Coronary artery (tissue), 2 donors: ENCODE measurements at regions not wholly inside any gene's neighbourhood (a gene's known extent, or its start where the extent isn't known, plus 50 kb on each side); places are given as distances from the start of the nearest gene placed in this dataset.

Experiments used
- DNase-seq: peaks from one replicate; pipeline ENCODE4 v3.0.0-alpha.2; 2017; ENCODE audit warnings: low spot score
- H3K27ac ChIP-seq, 2 donors: fragments of 200-600 bp; sonication (generic); one replicate each; pipeline ENCODE4 v1.5.1; 2016 to 2019
- H3K4me3 ChIP-seq: fragments of 200-600 bp; sonication (generic); 2 replicates; pipeline ENCODE4 v1.5.1; 2016; ENCODE audit warnings: mild to moderate bottlenecking, moderate library complexity
- TF ChIP-seq, protein P1 (sequence below): fragments of 200-600 bp; sonication (generic); IDR thresholded peaks from one replicate; pipeline ENCODE4 v1.5.1; 2019; ENCODE audit warnings: antibody characterized with exemption

DNA sequence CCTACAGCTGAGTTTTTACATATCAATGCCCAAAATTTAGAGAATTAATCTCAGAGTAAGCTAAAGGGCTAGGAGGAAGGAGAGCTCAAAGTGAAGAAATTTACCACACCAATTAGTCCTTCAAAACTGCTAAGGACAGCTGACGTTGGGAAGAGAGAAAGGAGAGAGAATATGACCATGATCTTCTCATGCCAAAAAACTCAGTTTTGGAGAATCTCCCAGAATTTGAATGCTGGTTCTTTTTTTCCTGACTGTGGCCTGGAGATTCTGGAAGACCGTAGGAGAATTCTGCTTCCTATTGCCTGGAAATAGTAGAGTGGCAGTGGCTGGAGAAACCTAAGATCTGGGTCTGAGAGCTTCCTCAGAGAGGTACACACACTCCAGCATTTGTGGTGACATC lies 834.4 kb upstream of the SLIT2 start:
- DNase-seq: no peak
- TF ChIP-seq, protein P1, sequence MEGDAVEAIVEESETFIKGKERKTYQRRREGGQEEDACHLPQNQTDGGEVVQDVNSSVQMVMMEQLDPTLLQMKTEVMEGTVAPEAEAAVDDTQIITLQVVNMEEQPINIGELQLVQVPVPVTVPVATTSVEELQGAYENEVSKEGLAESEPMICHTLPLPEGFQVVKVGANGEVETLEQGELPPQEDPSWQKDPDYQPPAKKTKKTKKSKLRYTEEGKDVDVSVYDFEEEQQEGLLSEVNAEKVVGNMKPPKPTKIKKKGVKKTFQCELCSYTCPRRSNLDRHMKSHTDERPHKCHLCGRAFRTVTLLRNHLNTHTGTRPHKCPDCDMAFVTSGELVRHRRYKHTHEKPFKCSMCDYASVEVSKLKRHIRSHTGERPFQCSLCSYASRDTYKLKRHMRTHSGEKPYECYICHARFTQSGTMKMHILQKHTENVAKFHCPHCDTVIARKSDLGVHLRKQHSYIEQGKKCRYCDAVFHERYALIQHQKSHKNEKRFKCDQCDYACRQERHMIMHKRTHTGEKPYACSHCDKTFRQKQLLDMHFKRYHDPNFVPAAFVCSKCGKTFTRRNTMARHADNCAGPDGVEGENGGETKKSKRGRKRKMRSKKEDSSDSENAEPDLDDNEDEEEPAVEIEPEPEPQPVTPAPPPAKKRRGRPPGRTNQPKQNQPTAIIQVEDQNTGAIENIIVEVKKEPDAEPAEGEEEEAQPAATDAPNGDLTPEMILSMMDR: no peak
- Histone ChIP-seq H3K4me3 (no peak overlapping the region), H3K27ac (no peak overlapping the region)

DNA sequence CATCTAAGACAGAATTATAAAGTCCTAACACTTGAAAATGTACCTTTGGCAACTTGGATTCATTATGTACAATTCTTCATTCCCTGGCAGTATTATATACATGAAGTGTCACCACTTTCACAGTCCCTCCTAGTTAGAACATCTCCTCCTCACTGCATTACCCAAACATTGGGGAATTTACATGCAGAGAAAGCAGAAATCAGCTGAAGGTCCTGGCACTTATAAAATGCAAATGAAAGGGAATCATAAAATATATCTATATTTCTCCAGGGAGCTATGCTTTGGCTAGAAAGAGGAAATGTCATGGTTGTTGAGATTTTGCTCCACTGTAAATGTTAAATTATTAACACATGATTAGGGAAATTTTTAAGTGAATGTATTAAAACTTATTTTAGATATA lies 835.6 kb upstream of the SLIT2 start:
- Histone ChIP-seq H3K4me3 (no peak overlapping the region), H3K27ac (no peak overlapping the region)
- TF ChIP-seq, protein P1: no peak
- no peak for DNase-seq

DNA sequence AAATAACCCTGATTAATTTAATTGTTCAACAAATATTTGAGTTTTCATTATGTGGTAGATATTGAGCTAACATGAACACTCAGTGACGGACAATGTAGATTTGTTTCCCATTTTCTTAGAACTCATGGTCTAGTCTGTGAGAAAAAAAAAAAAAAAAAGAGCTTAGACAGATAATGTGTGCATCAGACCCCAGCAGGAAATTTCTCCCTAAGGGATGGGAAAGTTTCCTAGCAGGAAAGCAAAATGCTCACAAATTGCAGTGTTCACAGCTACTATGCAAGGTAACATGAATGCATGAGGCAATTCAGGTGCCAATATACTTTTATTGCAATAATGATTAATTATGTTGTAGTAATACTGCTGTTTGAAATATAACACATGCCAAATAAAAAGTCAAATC lies 843.2 kb upstream of the SLIT2 start:
- no peak overlapping the region for H3K4me3 ChIP-seq
- no peak for DNase-seq
- no peak overlapping the region for H3K27ac ChIP-seq
- TF ChIP-seq, protein P1: no peak

DNA sequence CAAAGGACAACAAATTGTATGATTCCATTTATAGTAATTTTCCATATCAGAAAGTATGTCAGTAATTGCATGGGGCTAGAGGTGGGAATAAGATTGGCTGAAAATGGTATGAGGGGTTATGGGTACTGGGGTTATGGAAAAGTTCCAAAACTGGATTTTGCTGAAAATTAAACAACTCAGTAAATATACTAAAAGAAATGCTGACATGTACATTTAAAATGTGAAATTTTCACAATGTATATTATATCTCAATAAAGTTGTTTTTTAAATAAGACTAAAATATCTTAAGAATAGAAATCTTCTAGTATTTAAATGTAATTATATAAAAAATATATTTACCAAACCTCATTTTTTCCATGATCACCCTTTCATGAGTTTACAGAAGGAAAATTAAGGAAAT lies 844.9 kb upstream of the SLIT2 start:
- DNase-seq: no peak
- TF ChIP-seq, protein P1: no peak
- H3K4me3 ChIP-seq: no peak overlapping the region
- H3K27ac ChIP-seq: no peak overlapping the region

DNA sequence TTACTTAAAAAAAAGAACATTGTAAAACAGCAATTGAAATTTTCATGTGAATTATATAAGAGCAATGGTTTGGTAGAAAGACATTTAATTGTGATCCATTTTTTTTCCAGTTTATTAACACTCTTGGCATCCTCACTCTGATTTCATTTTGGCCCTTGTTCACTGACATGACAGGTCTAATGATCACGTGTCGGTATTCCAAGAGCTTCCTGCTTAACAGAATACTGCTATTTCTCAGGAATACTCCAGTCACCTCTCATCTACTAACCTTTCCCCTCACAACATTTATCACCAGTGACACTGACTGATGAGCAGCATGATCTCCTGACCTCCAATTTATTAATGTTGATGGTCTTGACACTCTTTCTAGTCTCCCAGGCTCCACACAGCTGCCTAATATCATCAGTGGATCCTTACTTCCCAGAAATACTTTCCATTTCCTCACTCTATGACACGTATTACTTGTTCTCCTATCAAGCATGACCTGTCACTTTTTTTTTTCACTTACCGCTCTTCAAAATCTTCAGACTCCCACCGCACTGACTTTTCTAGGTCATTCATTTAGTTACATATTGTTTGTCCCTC lies 847.8 kb upstream of the SLIT2 start:
- H3K27ac ChIP-seq: no peak overlapping the region
- DNase-seq: no peak
- TF ChIP-seq, protein P1: no peak
- H3K4me3 ChIP-seq: no peak overlapping the region

DNA sequence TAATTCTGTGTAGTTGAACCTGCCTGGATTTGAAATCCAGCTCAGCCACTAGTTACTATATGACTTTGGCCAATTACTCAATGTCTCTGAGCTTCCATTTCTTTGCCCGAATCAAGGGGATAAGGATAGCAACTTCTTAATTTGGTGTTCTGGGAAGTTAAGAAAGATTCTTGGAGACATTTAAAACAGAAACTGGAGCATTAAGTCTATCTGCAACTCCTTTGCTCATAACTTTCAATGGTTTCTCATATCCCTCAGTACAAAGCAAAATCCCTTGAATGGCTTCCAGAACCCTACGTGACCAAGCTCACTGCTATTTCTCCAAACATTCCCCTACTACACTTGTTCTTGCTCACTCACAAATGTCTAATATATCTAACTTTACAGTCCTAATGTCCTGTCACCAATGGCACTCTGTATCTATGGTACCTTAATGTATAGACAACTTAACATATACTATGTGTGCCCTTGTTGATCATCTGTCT lies 849.1 kb upstream of the SLIT2 start:
- TF ChIP-seq, protein P1: no peak
- H3K27ac ChIP-seq: no peak overlapping the region
- no peak overlapping the region for H3K4me3 ChIP-seq
- DNase-seq: no peak

DNA sequence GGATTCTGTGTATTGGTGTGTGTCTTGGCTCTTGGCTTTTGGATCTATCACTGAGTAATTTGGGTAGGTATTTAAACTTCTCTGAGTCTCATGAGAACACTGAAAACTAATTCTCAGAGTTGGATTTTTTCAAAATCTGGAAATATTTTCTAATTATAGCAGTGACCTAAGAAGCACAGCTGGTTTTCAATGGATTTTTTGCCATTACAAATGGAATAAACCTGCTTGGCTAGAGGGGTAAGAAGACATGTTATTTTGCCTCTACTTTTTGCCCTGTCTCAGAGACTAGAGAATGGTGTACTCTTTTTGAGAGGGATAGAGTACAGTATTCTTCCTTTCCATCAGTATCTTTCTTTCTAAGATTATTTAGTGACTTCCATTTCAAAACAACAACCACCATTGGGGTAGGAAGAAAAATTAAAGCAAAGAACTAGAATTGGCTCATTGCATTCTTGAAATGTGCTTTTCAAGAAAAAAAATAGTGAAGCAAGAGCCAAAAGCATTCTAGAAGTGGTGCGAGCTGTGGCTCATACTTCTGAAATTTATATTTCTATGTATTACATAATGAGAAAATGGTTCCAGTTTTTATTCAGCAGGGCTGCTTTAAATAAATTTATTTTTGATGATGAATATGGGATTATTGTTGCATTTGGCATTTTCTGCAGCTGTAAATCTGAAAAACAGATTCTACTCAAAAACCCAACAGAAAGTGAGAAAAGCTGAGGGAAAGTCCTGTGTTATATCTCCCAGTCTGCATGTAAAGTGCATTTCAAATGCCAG lies 850.2 kb upstream of the SLIT2 start:
- no peak for DNase-seq
- no peak overlapping the region for H3K27ac ChIP-seq
- TF ChIP-seq, protein P1: no peak
- H3K4me3 ChIP-seq: no peak overlapping the region
